ENCODE measurements at regions not wholly inside any gene's neighbourhood (a gene's known extent, or its start where the extent isn't known, plus 50 kb on each side); places are given as distances from the start of the nearest gene placed in this dataset.
A peak's percentile ranks its signal among the peaks of the same experiment; 100 is the strongest.

- H3K4me3 ChIP-seq (ENCODE audit: low read depth, low read length): no peak overlapping the region
- DNase-seq (ENCODE audit: low read depth): no peak
- no peak for TF ChIP-seq CTCF (conservative IDR thresholded peaks at IDR 0.05; ENCODE audit: low read depth, low read length)
These were observed 72.7 kb upstream of the ALDH1L1 start for GRCh38 chr3:126253072-126253471.

GRCh38 chr3:126252373-126252772, 72.0 kb upstream of the ALDH1L1 start:
- no peak for DNase-seq (ENCODE audit: low read depth)
- TF ChIP-seq CTCF (conservative IDR thresholded peaks at IDR 0.05; ENCODE audit: low read depth, low read length): no peak
- no peak overlapping the region for H3K4me3 ChIP-seq (ENCODE audit: low read depth, low read length)

- peak; percentile 84 for DNase-seq (ENCODE audit: low read depth)
- H3K4me3 ChIP-seq (ENCODE audit: low read depth, low read length): no peak overlapping the region
- peak; percentile 72 for TF ChIP-seq CTCF (conservative IDR thresholded peaks at IDR 0.05; ENCODE audit: low read depth, low read length)
These were observed 65.7 kb upstream of the ALDH1L1 start for GRCh38 chr3:126245811-126246727.
